HL-60 (cell line): ENCODE measurements at regions not wholly inside any gene's neighbourhood (a gene's known extent, or its start where the extent isn't known, plus 50 kb on each side); places are given as distances from the start of the nearest gene placed in this dataset.

Source experiments
- GABPA ChIP-seq: IDR thresholded peaks from 2 replicates; pipeline ENCODE4 v1.6.1; 2012; ENCODE audit warnings: low read depth
- POLR2AphosphoS5 ChIP-seq: IDR thresholded peaks from 2 replicates; pipeline ENCODE4 v1.6.1; 2012; ENCODE audit warnings: low read depth
- SPI1 ChIP-seq: IDR thresholded peaks from 2 replicates; pipeline ENCODE4 v1.6.1; 2012; ENCODE audit warnings: low read depth, mild to moderate bottlenecking, borderline replicate concordance
- TF ChIP-seq, protein P1 (sequence below): IDR thresholded peaks from one replicate; pipeline ENCODE4 v1.5.1; 2011; ENCODE audit warnings: low read length, control low read depth, inconsistent platforms; ENCODE audit not compliant: insufficient read depth
- TF ChIP-seq, protein P2 (sequence below): IDR thresholded peaks from 2 replicates; pipeline ENCODE4 v1.6.1; 2012; ENCODE audit warnings: low read depth; ENCODE audit not compliant: insufficient replicate concordance

DNA sequence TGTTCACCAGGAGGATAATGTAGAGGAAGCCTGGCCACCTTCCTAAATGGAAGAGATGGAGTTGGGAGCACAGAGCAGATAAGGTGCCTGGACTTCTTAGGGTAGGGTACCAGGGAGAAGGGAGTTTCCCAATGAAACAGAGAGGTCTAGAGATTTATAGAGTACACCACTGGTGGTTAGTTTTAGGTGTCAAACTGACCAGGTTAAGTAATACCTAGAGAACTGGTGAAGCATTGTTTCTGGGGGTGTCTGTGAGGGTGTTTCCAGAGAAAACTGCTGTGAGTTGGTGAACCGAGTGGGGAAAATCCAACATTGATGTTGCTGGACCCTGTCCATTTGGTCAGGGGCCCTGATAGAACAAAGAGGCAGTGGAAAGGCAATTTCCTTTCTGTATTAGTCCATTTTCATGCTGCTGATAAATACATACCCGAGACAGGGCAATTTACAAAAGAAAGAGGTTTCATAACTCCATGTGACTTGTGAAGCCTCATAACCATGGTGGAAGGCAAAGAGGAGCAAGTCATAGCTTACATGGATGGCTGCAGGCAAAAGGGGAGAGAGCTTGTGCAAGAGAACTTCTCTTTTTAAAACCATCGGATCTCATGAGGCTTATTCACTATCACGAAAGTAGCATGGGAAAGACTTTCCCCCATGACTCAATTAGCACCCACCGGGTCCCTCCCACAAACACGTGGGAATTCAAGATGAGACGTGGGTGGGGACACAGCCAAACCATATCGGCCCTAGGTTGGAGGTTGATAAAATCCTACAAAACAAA lies 260.8 kb downstream of the CBLN2 start:
- TF ChIP-seq, protein P1, sequence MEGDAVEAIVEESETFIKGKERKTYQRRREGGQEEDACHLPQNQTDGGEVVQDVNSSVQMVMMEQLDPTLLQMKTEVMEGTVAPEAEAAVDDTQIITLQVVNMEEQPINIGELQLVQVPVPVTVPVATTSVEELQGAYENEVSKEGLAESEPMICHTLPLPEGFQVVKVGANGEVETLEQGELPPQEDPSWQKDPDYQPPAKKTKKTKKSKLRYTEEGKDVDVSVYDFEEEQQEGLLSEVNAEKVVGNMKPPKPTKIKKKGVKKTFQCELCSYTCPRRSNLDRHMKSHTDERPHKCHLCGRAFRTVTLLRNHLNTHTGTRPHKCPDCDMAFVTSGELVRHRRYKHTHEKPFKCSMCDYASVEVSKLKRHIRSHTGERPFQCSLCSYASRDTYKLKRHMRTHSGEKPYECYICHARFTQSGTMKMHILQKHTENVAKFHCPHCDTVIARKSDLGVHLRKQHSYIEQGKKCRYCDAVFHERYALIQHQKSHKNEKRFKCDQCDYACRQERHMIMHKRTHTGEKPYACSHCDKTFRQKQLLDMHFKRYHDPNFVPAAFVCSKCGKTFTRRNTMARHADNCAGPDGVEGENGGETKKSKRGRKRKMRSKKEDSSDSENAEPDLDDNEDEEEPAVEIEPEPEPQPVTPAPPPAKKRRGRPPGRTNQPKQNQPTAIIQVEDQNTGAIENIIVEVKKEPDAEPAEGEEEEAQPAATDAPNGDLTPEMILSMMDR = no peak
- TF ChIP-seq POLR2AphosphoS5 = no peak
- TF ChIP-seq GABPA = no peak
- no peak for TF ChIP-seq SPI1
- TF ChIP-seq, protein P2, sequence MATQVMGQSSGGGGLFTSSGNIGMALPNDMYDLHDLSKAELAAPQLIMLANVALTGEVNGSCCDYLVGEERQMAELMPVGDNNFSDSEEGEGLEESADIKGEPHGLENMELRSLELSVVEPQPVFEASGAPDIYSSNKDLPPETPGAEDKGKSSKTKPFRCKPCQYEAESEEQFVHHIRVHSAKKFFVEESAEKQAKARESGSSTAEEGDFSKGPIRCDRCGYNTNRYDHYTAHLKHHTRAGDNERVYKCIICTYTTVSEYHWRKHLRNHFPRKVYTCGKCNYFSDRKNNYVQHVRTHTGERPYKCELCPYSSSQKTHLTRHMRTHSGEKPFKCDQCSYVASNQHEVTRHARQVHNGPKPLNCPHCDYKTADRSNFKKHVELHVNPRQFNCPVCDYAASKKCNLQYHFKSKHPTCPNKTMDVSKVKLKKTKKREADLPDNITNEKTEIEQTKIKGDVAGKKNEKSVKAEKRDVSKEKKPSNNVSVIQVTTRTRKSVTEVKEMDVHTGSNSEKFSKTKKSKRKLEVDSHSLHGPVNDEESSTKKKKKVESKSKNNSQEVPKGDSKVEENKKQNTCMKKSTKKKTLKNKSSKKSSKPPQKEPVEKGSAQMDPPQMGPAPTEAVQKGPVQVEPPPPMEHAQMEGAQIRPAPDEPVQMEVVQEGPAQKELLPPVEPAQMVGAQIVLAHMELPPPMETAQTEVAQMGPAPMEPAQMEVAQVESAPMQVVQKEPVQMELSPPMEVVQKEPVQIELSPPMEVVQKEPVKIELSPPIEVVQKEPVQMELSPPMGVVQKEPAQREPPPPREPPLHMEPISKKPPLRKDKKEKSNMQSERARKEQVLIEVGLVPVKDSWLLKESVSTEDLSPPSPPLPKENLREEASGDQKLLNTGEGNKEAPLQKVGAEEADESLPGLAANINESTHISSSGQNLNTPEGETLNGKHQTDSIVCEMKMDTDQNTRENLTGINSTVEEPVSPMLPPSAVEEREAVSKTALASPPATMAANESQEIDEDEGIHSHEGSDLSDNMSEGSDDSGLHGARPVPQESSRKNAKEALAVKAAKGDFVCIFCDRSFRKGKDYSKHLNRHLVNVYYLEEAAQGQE = no peak
